HG03196 (cell line): ENCODE measurements at regions not wholly inside any gene's neighbourhood (a gene's known extent, or its start where the extent isn't known, plus 50 kb on each side); places are given as distances from the start of the nearest gene placed in this dataset.

Experiments used
- ATAC-seq: cut with Tn5 transposase; IDR thresholded peaks from one replicate; pipeline ENCODE4 v1.9.1; 2021; ENCODE audit not compliant: unreplicated experiment

DNA sequence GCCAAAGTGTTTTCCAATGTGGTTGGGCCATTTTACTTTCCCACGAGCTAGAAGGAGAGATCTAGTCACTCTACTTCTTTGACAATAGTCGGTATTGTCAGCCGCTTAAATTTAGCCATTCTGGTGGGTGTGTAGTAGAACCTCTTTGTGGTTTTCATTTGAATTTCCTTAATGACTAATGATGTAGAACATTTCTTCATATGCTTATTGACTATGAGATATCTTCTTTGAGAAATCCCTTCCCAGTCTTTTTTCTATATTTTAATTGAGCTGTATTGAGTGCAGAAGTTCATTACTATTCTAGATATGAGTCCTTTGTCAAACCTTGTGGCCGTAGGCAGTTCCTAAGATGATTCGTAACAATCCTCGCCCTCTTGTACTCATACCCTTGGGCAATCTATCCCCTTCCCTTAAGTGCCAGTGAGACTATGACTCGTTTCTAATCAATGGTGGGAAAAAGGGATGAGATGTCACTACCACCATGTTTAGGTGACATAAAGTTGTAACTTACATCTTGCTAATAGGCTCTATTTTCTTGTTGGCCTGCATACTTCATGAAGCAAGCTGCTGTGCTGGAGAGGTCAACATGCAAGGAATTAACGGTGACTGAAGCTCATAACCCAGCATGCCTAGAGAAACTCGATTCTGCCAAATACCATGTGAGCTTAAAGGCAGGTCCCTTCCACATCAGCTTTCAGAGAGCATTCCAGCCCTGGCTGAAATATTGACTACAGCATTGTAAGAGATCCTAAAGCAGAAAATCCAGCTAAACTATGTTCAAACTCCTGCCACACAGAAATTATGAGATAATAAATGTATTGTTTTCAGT, 817.9 kb upstream of the SOX9 start:
- ATAC-seq: no peak

- ATAC-seq: no peak
Observed at GRCh38 chr17:71304498-71305158, 816.2 kb upstream of the SOX9 start.

DNA sequence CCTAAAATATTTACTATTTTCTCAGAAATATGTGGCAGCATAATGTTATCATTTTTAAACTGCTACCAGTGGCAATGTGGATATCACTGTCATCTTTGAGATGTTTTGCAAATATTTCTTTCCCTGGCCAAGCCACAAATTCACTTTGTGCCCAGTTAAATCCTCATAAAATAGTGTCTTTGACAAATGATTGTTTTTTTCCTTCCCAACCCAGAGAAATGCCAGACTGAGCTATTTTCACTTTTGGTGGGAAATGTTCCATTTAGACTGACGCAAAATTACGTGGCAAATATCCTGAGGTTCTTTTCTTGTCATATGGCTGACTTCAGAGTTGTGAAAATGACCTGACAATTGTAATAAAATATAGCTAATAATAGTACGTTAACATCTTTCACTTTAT, 807.0 kb upstream of the SOX9 start:
- no peak for ATAC-seq

DNA sequence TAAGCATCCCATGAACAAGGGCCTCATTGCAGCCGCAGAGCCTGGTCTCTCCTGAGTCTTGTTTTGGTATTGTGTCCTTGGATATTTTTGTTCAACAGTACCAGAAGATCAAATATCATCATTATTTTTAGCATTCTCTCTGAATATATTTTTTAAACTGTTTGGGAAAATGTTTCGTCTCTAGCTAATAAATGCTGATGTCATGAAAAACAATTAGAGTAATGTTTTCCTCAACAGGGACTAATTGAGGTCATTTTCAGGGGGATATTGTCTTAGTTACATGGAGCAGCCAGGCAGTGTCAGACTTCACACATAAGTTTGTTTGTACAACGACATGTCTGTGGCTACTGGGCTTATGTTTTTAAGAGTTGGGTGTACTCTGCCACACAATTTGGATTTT, 805.3 kb upstream of the SOX9 start:
- no peak for ATAC-seq

- no peak for ATAC-seq
Observed at GRCh38 chr17:71316176-71316897, 804.5 kb upstream of the SOX9 start.

DNA sequence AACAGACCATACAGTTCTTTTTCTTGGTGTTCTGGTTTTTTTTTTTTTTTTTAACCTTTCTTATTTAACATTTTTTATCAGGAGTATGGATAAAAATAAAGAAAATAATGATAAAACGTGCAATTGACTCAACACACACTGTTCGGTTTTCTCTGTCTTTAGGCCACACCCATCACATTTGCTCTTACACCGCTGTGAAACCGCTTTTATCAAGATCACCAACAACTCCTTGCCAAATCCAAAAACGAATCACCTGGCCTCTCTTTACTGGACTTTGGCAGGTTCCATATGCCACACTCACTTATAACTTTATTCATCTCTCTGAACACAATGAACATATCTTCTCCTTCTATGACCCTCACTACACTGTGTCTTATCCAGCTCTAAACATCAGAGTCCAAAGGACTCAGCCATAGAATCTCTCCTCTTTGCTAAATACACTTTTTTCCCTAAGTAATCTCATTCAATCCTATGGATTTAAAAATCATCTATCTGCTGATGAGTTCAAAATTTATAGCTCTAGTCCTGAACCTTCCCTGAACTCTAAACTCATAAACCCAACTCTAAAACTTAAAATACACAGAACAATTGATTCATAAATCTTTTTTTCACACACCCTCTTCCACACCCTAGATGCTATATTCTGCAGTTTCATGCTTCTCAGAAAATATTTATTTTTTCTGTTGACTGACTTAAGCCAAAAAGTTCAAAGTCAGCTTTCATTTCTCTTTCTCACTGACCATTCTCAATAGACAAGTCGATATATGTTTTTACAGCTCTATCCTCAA, 800.6 kb upstream of the SOX9 start:
- no peak for ATAC-seq

DNA sequence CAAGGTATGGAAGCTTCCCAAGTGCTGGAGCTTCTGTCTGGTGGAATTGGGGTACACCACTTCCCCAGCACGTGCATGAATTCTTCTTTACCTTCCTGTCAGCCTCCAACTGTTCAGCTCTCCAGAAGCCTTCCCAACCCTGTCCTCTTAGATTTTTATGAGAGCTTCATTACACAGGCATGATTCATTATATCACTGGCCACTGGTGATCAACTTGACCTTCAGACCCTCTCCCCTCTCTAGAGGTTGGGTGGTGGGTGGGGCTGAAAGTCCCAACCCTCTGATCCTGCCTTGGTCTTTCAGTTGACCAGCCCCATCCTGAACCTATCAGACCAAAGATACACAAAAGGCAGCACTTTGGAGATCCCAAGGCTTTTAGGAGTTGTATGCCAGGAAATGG, 795.7 kb upstream of the SOX9 start:
- ATAC-seq: no peak

DNA sequence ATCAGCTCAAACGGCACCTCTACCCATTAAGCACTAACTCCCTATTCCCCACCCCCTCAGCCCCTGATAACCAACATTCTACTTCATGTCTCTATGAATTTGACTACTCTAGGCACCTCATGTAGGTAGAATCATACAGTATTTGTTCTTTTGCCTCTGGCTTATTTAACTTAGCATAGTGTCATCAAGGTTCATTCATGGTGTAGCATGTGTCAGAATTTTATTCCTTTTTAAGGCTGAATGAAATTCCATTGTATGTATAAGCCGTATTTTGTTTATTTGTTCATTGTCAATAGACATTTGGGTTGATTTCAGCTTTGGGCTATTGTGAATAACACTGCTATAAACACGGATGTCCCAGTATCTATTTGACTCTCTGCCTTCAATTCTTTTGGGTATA, 794.9 kb upstream of the SOX9 start:
- ATAC-seq: no peak

- ATAC-seq: no peak
Observed at GRCh38 chr17:71327376-71328059, 793.3 kb upstream of the SOX9 start.

DNA sequence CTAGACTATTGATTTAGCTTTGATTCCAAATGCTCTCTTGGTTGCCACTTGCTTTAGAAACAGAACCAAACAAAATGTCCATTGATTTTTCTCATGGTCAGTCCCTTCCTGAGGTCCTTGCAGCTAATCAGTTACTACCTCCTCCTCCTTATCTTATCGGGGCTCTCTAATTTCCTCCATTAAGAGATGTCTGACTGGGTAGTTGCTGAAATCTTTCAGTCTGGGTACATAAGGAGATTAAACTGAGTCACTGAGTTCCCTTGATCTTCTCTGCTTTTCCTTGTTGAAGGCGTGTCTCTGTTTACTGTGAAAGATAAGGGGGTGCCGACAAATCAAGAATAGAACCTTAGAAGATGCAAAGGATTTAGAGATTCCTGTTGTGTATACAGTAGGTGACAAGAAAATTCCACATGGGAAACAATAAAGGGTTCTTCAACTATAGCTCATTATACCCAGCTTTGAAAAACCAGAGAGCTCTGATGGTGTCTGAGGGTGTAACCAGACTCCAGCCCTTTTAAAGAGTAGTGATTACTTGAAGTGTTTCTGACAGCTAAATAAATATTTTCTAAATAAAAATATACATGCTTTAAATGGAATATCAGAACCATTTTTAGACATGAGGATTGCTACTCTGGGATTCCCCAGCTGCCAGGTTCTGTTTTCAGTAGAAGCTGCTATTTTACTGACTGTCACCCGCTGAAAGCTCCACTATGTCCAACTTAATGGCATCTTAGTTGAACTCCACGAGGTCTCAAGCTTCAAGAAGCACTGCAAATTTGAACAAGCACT, 791.3 kb upstream of the SOX9 start:
- ATAC-seq: no peak

DNA sequence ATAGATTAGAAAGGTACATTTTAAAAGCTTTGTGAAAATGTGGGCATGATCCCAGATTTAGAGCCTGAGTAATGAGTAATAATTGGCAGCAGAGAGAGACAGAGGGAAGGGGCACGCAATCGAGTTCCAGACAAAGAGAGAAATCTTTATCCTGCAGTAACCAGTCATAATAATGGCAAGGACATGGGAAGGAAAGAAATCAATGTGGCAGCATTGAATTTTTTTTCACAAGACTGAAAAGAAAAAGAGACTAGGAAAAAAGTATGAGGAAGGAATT, 790.8 kb upstream of the SOX9 start:
- no peak for ATAC-seq

- no peak for ATAC-seq
Observed at GRCh38 chr17:71331754-71332325, 789.0 kb upstream of the SOX9 start.

DNA sequence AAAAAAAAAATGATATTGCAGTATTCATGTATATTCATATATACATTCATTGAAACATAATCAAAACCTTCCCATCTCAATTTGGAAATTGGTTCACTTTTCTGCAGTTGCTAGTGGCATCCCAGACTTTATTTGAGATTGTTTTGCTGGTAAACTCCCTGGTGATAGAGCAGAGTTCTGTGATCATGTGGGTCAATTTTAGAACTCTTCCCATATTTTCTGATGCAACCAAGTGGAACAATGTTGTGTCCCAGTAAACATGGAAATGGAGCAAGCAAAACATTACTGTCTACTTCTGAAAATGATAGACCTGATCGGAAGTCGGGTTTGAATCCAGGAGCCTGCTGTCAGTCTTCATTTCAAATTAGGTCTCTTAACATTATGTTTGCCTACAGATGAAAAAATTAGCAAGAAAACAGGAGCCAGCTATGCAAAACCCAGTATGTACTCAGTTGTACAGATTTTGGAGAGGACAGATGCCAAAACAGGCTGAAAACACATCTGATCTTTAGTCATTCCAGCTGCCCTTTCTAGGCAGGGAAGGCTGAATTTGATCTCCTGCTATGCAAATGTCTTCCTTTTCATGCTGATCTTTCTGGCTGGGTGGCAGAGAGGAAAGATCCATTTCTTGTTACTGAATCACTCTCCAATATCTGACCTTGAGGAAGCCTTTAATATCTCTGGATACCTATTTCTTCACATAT, 786.6 kb upstream of the SOX9 start:
- ATAC-seq: no peak

GRCh38 chr17:71335212-71335611, 785.6 kb upstream of the SOX9 start:
- no peak for ATAC-seq

DNA sequence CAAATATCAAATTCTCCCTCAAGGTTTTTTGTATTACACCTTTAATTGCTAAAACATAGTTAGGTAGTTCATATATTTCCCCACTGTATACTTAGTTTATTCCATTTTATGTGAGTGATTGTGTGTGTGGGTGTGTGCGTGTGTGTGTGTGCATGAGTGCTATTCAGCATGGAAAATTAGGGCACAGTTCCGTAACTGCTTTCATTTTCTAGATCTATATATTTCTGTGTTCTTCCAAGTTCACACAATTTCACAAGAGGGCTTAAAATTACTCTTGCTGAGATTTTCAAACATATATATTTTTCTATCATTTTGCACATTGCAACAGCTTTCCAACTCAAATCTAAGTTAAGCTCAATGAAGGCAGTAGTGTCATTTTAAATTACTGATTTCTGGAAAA, 782.9 kb upstream of the SOX9 start:
- no peak for ATAC-seq

DNA sequence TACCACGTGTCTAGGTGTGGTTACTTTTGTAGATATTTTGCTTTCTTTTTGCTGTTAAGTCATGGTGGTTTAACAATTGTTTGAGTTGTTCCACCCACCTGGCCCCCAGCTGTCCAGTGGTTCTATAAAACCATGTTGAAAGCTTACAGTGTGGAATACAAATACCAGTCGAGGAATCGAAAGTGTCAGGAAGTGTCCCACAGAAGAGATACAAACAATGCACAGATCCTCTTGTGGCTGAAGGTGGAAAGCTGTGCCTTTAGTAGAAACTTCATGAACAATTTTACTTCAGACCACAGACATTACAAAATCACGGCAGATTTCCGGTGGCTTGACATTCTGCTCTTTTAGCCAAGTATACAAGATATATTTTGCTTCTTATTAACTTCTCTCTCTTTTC, 782.4 kb upstream of the SOX9 start:
- ATAC-seq: no peak

- ATAC-seq: no peak
Observed at GRCh38 chr17:71339206-71339605, 781.6 kb upstream of the SOX9 start.

DNA sequence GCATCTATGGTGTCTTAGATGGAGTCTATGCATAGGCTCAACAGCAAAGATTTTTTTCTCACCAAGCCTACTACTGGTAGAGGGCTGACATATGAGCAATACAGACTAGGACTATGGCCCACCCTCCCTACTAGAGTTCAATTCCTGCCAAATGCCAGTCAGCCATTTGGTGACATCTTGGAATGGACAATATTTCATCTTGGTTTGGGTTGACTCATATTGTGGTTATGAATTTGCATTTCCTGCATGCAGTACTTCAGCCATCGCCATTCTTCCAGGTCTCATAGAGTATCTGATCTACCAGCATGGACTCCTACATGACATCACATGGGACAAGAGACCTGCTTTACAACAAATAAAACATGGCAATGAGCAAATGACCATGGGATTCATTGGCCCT, 778.1 kb upstream of the SOX9 start:
- ATAC-seq: no peak

- ATAC-seq: no peak
Observed at GRCh38 chr17:71349908-71350600, 770.8 kb upstream of the SOX9 start.
